Epithelial cell of esophagus (primary cell): ENCODE measurements at regions not wholly inside any gene's neighbourhood (a gene's known extent, or its start where the extent isn't known, plus 50 kb on each side); places are given as distances from the start of the nearest gene placed in this dataset.

Source experiments
- DNase-seq: peaks from one replicate; pipeline ENCODE4 v3.0.0; 2010; ENCODE audit warnings: low read depth
- H3K4me3 ChIP-seq: 2 replicates; pipeline ENCODE4 v1.5.1; 2011; ENCODE audit warnings: mild to moderate bottlenecking, low read length, control low read depth
- CTCF ChIP-seq: IDR thresholded peaks from 2 replicates; pipeline ENCODE4 v1.5.1; 2011; ENCODE audit warnings: low read depth, mild to moderate bottlenecking, low read length, control low read depth, inconsistent platforms; ENCODE audit not compliant: insufficient read depth; ENCODE audit errors: missing control alignments

GRCh38 chr9:95587021-95587964 is 70.5 kb upstream of the PTCH1 start:
- no peak for DNase-seq
- no peak for TF ChIP-seq CTCF
- H3K4me3 ChIP-seq = no peak overlapping the region

- no peak for TF ChIP-seq CTCF
- H3K4me3 ChIP-seq = no peak overlapping the region
- no peak for DNase-seq
Measured at GRCh38 chr9:95586326-95586725, 69.6 kb upstream of the PTCH1 start.

- TF ChIP-seq CTCF = no peak
- no peak for DNase-seq
Measured at GRCh38 chr9:95585824-95586223, 69.1 kb upstream of the PTCH1 start.

GRCh38 chr9:95584176-95584575 is 67.4 kb upstream of the PTCH1 start:
- DNase-seq = no peak
- no peak overlapping the region for H3K4me3 ChIP-seq
- no peak for TF ChIP-seq CTCF

More at GRCh38 chr9:95585824-95586223, 69.1 kb upstream of the PTCH1 start:
- H3K4me3 ChIP-seq = no peak overlapping the region

- DNase-seq = no peak
- H3K4me3 ChIP-seq = no peak overlapping the region
- TF ChIP-seq CTCF = no peak
Measured at GRCh38 chr9:95581900-95582299, 65.1 kb upstream of the PTCH1 start.

GRCh38 chr9:95580812-95581761 is 64.3 kb upstream of the PTCH1 start:
- no peak overlapping the region for H3K4me3 ChIP-seq
- no peak for DNase-seq
- no peak for TF ChIP-seq CTCF
